DMS153 treated with DMSO at 0.1 percent for 48 hours (cell line): ENCODE measurements at regions not wholly inside any gene's neighbourhood (a gene's known extent, or its start where the extent isn't known, plus 50 kb on each side); places are given as distances from the start of the nearest gene placed in this dataset.
"Not testable (repeated sequence)": the region's sequence is repeated elsewhere in the genome, so short reads cannot be mapped to it uniquely, and the experiment has no call there.

ENCODE experiments used
- DNase-seq: peaks from one replicate; lab custom pipeline; 2025; ENCODE audit not compliant: unreplicated experiment; lab: John Stamatoyannopoulos, UW

- DNase-seq, result no peak
These were observed 335.2 kb downstream of the NSUN3 start for GRCh38 chr3:94398036-94398435.

GRCh38 chr3:94401466-94401865 lies 338.6 kb downstream of the NSUN3 start:
- no peak for DNase-seq

- DNase-seq, result no peak
These were observed 339.3 kb downstream of the NSUN3 start for GRCh38 chr3:94402126-94402525.

GRCh38 chr3:94405258-94406035 lies 342.6 kb downstream of the NSUN3 start:
- no peak for DNase-seq

- DNase-seq, result no peak
These were observed 343.7 kb downstream of the NSUN3 start for GRCh38 chr3:94406595-94406994.

GRCh38 chr3:94412936-94413335 lies 350.1 kb downstream of the NSUN3 start:
- DNase-seq, result not testable (repeated sequence)

GRCh38 chr3:94413336-94414108 lies 350.7 kb downstream of the NSUN3 start:
- DNase-seq, result no peak

- no peak for DNase-seq
These were observed 351.6 kb downstream of the NSUN3 start for GRCh38 chr3:94414418-94414817.

GRCh38 chr3:94416768-94417167 lies 353.9 kb downstream of the NSUN3 start:
- no peak for DNase-seq

GRCh38 chr3:94417963-94418455 lies 355.1 kb downstream of the NSUN3 start:
- DNase-seq, result no peak

- DNase-seq, result no peak
These were observed 358.1 kb downstream of the NSUN3 start for GRCh38 chr3:94420931-94421330.

GRCh38 chr3:94423578-94423977 lies 360.7 kb downstream of the NSUN3 start:
- DNase-seq, result no peak

GRCh38 chr3:94429517-94429916 lies 366.7 kb downstream of the NSUN3 start:
- DNase-seq, result no peak

- DNase-seq, result no peak
These were observed 369.2 kb downstream of the NSUN3 start for GRCh38 chr3:94431876-94432570.

- DNase-seq, result no peak
These were observed 370.9 kb downstream of the NSUN3 start for GRCh38 chr3:94433811-94434210.

GRCh38 chr3:94440767-94441493 lies 378.1 kb downstream of the NSUN3 start:
- no peak for DNase-seq

- DNase-seq, result no peak
These were observed 378.6 kb downstream of the NSUN3 start for GRCh38 chr3:94441494-94441847.

GRCh38 chr3:94453864-94454263 lies 391.0 kb downstream of the NSUN3 start:
- DNase-seq, result no peak

- DNase-seq, result no peak
These were observed 396.3 kb downstream of the NSUN3 start for GRCh38 chr3:94459167-94459566.

GRCh38 chr3:94460931-94461330 lies 398.1 kb downstream of the NSUN3 start:
- no peak for DNase-seq

GRCh38 chr3:94462931-94463330 lies 400.1 kb downstream of the NSUN3 start:
- no peak for DNase-seq
